ENCODE measurements at regions not wholly inside any gene's neighbourhood (a gene's known extent, or its start where the extent isn't known, plus 50 kb on each side); places are given as distances from the start of the nearest gene placed in this dataset.

DNA sequence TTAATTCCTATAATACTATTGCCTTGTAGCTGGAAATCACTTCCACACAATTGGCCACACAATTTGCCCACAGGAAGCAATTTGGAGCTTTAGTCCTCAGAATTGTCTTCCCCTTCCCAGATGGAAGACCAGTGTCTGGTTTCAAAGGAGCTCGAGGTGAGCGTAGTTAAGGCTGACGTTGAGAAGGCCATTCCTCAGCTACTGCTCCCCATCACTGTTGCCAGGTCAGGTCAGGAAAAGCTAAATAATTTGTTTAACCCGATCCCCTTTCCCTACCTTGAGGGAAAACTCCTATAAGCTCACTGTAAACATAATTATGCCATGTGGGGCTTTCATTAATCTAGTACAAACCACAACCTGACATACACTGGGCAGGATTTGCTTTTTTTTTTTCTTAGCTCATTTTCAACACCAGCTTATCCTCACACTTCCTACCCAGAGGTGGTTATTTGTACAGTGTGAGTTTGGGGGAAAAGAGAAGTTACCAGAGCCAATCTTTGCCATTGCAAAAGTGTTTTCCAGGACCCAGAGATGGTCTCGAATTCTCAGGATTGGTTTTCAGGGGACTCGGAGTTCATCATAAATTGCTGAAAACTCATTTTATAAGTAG lies 242.7 kb downstream of the CLIC5 start:
- Histone ChIP-seq H3K9me3 (no peaks in the 10 kb centered on the region), H3K27ac (no peak overlapping the region), H3K27me3 (peaks cover 15% of the 10 kb centered on the region), H3K36me3 (no peaks in the 10 kb centered on the region), H3K4me1 (ENCODE audit: control insufficient read depth in 1 of 2, insufficient read depth in 1 of 2, low read depth in 1 of 2, low read length in 1 of 2) (no peaks in the 10 kb centered on the region), H3K4me3 (ENCODE audit: low read depth in 1 of 2, low read length in 1 of 2) (no peak overlapping the region)
- TF ChIP-seq, protein P1, sequence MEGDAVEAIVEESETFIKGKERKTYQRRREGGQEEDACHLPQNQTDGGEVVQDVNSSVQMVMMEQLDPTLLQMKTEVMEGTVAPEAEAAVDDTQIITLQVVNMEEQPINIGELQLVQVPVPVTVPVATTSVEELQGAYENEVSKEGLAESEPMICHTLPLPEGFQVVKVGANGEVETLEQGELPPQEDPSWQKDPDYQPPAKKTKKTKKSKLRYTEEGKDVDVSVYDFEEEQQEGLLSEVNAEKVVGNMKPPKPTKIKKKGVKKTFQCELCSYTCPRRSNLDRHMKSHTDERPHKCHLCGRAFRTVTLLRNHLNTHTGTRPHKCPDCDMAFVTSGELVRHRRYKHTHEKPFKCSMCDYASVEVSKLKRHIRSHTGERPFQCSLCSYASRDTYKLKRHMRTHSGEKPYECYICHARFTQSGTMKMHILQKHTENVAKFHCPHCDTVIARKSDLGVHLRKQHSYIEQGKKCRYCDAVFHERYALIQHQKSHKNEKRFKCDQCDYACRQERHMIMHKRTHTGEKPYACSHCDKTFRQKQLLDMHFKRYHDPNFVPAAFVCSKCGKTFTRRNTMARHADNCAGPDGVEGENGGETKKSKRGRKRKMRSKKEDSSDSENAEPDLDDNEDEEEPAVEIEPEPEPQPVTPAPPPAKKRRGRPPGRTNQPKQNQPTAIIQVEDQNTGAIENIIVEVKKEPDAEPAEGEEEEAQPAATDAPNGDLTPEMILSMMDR (IDR thresholded peaks at IDR 0.05), result no peak

DNA sequence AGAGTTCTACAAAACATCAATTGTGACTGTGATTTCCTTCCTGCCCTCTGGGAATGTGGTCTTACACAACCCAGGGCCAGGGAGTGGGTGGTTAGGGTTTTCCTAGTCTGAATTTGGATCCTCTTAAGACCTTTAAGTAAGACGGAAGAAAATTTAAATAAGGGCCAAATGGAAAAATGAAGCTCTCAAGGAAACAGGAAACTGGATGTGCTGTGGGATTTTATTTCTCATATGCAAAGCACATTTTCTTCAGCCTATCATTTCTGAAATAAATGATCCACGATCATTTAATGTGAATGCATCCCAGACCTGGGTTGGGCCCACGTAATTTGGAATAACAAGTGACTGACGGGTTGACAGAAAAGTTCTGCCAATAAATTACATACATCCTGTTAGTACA lies 243.6 kb downstream of the CLIC5 start:
- no peak overlapping the region for H3K4me3 ChIP-seq (ENCODE audit: low read depth in 1 of 2, low read length in 1 of 2)
- H3K9me3 ChIP-seq, result no peaks in the 10 kb centered on the region
- H3K27me3 ChIP-seq, result peaks cover 15% of the 10 kb centered on the region
- H3K4me1 ChIP-seq (ENCODE audit: control insufficient read depth in 1 of 2, insufficient read depth in 1 of 2, low read depth in 1 of 2, low read length in 1 of 2), result no peaks in the 10 kb centered on the region
- no peaks in the 10 kb centered on the region for H3K36me3 ChIP-seq
- TF ChIP-seq, protein P1 (IDR thresholded peaks at IDR 0.05), result no peak
- H3K27ac ChIP-seq, result no peak overlapping the region

DNA sequence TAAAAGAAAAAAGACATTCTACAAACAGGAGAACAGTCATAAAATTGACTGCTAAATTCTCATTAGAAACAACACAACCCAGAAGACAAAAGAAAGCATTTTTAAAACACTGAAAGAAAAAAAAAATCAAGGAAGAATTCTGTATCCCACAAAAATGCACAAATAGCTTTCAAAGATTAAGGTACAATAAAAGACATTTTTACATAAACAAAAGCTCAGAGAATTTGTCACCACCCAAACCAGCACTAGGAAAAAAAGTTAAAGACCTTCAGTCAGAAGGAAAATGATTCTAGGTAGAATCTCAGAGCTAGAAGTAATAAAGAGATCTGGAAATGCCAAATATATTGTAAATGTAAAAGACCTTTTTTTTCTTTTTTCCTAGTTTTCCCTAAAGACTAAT lies 252.4 kb downstream of the CLIC5 start:
- Histone ChIP-seq H3K27me3 (no peaks in the 10 kb centered on the region), H3K4me1 (ENCODE audit: control insufficient read depth in 1 of 2, insufficient read depth in 1 of 2, low read depth in 1 of 2, low read length in 1 of 2) (no peaks in the 10 kb centered on the region), H3K27ac (no peak overlapping the region), H3K9me3 (no peaks in the 10 kb centered on the region), H3K36me3 (no peaks in the 10 kb centered on the region), H3K4me3 (ENCODE audit: low read depth in 1 of 2, low read length in 1 of 2) (no peak overlapping the region)
- TF ChIP-seq, protein P1 (IDR thresholded peaks at IDR 0.05), result no peak

DNA sequence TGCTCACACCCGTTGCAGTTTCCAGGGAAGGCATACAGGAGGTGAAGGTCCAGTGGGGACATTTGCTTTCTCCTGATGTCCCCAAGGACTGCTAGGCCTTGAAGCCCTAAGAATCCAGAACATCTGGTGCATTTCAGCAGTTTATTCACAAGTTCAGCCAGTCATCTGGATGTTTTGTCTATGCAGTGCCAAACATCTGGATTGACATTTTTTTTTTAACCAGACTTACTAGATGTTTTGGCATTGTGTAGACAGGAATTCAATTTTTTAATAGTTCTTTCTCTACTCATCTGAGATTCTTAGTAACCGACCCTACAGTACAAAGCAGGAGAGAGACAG lies 256.2 kb downstream of the CLIC5 start:
- no peaks in the 10 kb centered on the region for H3K27me3 ChIP-seq
- no peak overlapping the region for H3K4me3 ChIP-seq (ENCODE audit: low read depth in 1 of 2, low read length in 1 of 2)
- no peak overlapping the region for H3K27ac ChIP-seq
- no peaks in the 10 kb centered on the region for H3K4me1 ChIP-seq (ENCODE audit: control insufficient read depth in 1 of 2, insufficient read depth in 1 of 2, low read depth in 1 of 2, low read length in 1 of 2)
- TF ChIP-seq, protein P1 (IDR thresholded peaks at IDR 0.05), result no peak
- no peaks in the 10 kb centered on the region for H3K36me3 ChIP-seq
- no peaks in the 10 kb centered on the region for H3K9me3 ChIP-seq

DNA sequence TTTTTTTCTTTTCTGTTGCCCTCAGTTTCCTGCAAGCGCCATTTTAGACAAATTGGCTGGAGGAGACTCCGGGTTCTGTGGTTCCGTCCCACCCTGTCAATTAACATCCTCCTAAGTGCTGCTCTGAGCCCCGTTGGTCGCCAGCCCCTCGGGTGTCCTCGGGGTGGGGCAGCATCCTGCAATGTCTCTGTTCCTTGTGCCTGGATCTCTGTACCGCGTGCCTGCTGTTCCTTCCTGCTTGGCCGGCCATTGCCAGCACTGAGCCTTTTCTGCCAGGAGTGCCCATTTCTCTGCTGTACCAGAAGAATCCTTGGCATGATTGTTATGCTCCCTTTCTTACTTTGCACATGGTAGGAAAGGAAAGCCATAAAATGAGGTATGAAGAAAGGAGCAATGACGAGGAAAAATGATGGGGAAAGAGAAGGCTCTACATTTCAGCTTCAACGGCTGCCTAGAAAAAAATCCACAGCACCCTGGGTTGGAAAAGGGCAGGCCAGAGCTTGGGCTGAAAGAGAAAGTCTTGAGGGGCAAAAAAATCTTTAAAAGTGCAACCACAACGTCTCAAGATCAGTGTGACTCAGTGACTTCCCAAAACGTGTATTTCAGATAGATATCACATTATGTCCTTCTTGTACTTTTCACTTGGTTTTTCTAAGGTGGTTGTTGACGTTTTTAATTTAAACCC lies 256.7 kb downstream of the CLIC5 start:
- no peaks in the 10 kb centered on the region for H3K4me1 ChIP-seq (ENCODE audit: control insufficient read depth in 1 of 2, insufficient read depth in 1 of 2, low read depth in 1 of 2, low read length in 1 of 2)
- no peaks in the 10 kb centered on the region for H3K36me3 ChIP-seq
- no peak overlapping the region for H3K27ac ChIP-seq
- no peak overlapping the region for H3K4me3 ChIP-seq (ENCODE audit: low read depth in 1 of 2, low read length in 1 of 2)
- H3K27me3 ChIP-seq, result no peaks in the 10 kb centered on the region
- no peaks in the 10 kb centered on the region for H3K9me3 ChIP-seq
- TF ChIP-seq, protein P1 (IDR thresholded peaks at IDR 0.05), result no peak
